HG02981 (cell line): ENCODE measurements at regions not wholly inside any gene's neighbourhood (a gene's known extent, or its start where the extent isn't known, plus 50 kb on each side); places are given as distances from the start of the nearest gene placed in this dataset.

Experiments used
- ATAC-seq: cut with Tn5 transposase; IDR thresholded peaks from one replicate; pipeline ENCODE4 v1.9.1; 2021; ENCODE audit warnings: mild to moderate bottlenecking, moderate library complexity; ENCODE audit not compliant: unreplicated experiment

- no peak for ATAC-seq
Observed at GRCh38 chr9:88786291-88787079, 204.8 kb upstream of the S1PR3 start.

DNA sequence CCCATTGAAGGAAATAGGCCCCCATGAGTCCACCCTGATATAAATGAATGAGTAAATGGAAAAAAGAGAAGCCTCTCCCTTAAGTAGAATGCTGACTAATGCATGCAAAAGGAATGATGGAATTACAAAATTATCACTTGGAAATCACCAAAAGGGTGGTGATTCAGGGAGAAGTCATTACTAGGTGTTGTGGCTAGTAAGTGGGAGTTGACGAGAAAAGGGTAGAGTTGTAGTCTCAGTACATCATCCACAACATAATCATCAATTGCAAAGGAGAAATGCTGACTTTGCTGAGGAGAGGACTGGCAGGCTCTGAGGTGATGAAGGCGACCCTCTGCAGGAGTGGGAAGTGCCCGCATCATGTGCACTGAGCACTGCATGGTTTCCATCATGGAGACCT lies 201.5 kb upstream of the S1PR3 start:
- ATAC-seq = no peak

DNA sequence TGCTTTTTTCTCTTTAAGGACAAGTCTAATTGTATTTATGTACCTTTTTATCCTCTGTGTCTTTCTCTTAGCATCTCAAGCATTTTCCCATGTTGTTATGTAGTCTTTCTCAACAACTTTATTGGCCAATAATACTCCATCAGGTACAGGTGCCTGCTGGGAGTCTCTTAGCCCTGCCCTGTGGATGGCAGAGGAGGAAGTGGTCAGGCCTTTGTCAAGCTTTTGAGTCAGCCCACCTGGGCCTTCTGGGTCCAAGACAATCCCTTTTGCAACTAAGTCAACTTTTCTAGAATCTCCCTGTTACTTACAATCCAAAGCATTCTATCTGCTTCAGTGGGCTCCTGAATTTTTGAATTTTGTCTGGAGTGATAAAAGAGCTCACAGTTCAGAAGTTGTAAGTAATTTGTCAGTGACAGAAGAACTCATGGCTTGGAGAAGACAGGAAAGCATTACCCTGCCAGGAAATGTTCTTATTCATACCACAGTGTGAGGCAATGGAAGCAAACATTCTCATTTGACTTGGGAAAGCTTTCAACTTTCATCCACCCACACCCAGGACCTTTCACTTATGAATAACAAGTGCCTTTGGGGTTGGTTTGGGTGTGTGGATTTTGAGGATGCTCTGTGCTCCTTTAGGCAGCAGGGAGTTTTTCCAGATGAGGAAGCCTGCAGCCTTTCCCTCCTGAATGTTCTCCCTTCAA lies 200.0 kb upstream of the S1PR3 start:
- ATAC-seq = no peak

DNA sequence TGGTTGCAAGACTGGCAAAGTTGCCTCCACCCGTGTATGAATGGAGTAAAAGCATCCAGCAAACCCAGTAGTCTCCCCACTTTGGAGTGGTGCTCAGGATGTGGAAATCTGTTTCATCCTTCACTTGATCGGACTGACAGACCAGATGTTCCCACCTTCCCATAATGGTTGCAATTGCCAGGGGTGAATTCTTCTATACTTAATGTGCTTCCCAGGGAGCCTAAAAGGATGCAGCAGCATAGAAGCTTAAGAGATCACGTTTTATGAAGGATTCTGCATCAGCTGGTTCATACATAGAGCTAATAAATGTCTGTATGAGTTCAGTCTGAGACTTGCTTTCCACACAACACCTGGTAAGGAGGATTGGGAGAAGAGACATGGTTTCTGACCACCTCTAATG lies 198.8 kb upstream of the S1PR3 start:
- no peak for ATAC-seq

DNA sequence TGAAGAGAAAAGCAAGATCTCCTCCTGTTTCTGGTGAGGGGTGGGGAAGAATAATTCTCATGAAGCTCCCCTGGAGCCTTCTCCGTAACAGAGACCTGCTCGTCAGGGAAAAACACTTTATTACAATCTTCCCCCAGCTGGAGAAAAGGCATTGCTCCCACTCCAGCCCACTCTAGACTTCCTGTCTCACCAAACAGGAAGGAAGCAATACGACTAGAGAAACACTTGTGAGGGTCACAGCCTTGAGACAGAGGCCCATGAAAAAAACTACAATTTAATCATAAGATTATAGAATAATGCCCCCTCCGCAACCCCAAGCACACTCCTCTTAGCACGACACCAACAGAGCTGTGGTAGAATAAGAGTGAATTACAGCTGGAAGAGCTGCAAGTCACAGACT lies 197.2 kb upstream of the S1PR3 start:
- no peak for ATAC-seq

- no peak for ATAC-seq
Observed at GRCh38 chr9:88796947-88797346, 194.3 kb upstream of the S1PR3 start.

GRCh38 chr9:88798476-88798875 lies 192.8 kb upstream of the S1PR3 start:
- no peak for ATAC-seq

- no peak for ATAC-seq
Observed at GRCh38 chr9:88799541-88800328, 191.5 kb upstream of the S1PR3 start.

GRCh38 chr9:88800329-88800682 lies 191.0 kb upstream of the S1PR3 start:
- ATAC-seq = no peak

DNA sequence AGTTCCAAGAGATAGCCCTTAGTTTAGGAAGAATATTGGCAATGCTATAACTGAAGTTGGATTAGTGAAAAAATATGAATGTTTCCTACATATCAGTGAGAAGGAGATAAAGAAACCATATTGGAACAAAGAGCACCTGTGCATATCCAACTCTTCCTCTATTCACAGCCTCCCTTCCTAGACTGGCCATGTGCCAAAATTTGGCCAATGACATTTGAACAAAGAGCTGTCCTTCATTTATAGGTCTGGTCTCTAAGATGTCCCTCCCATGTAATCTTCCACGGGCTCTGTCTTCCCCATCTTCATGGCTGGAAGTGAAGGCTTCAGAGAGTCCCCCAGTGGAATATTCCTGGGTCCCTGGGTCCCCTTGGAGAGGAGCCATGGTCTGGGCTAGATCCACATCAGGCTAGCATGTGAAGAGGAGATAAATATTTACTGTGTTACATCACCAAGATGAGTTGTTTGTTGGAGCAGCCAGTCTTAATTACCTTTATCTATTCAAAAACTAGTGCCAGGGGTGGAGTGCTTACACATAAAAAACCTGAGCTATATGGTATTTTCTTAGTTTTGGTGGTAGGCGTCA lies 190.0 kb upstream of the S1PR3 start:
- no peak for ATAC-seq

GRCh38 chr9:88802533-88802932 lies 188.7 kb upstream of the S1PR3 start:
- ATAC-seq = no peak

DNA sequence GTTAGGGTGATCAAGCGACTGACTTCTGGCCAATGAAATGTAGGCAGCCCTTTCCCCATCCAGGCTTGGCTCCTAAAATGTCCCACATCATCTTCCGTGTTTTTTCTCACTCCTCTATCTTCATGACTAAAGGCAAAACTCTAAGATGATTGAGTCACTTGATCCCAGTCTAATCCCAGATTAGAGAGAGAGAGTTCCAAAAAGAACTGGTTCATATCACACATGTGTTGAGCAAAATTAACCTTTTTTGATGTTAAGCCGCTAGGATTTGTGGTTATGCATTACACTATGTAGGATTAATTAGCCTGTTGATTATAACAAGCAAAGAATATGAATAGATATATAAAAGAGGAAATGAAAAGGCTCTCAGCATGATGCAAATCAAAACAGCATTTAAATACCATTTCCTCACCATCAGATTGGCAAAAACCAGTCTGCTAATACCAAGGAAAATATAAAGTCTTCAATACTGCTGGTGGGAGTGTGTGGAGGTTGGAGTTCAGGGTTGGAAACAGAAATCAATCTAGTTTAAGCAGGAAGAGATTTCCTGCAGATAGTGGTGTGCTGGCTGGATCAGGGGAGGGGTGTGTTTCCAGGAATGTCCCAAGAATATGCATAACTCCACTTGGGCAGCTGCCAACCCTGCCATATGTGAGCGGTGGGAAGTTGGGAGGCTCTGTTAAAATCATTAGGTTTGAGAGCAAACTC lies 187.6 kb upstream of the S1PR3 start:
- no peak for ATAC-seq

GRCh38 chr9:88804254-88804596 lies 187.0 kb upstream of the S1PR3 start:
- ATAC-seq = no peak

GRCh38 chr9:88805217-88805943 lies 185.9 kb upstream of the S1PR3 start:
- ATAC-seq = no peak

GRCh38 chr9:88807426-88807825 lies 183.8 kb upstream of the S1PR3 start:
- ATAC-seq = no peak

- no peak for ATAC-seq
Observed at GRCh38 chr9:88808019-88808656, 183.1 kb upstream of the S1PR3 start.

DNA sequence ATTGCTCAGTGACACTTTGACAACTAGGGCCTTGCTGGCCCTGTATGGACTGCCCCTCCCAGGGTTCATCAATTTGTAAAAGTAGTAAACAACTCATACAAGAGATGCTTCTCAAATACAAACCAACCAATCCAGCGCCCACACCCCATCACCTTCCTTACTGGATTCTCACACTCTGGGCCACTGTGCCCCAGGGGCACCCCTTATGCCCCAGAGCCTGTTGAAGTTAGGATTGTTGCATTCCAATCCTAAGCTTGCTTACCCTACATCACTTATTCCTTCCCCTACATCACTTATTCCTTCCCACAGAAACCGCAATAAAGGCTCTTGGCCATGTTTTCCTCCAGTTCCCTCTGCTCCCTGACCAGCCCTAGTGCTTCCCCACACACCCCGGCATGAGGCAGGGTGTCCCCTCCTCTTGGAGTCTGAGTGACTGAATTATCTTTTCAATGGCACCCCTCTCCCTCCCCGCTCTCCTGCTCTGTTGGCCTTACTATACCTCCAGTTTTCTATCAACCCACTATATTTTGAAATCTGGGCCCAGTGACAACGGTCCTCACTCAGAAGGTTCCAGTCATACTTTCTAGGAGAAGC lies 182.4 kb upstream of the S1PR3 start:
- no peak for ATAC-seq

DNA sequence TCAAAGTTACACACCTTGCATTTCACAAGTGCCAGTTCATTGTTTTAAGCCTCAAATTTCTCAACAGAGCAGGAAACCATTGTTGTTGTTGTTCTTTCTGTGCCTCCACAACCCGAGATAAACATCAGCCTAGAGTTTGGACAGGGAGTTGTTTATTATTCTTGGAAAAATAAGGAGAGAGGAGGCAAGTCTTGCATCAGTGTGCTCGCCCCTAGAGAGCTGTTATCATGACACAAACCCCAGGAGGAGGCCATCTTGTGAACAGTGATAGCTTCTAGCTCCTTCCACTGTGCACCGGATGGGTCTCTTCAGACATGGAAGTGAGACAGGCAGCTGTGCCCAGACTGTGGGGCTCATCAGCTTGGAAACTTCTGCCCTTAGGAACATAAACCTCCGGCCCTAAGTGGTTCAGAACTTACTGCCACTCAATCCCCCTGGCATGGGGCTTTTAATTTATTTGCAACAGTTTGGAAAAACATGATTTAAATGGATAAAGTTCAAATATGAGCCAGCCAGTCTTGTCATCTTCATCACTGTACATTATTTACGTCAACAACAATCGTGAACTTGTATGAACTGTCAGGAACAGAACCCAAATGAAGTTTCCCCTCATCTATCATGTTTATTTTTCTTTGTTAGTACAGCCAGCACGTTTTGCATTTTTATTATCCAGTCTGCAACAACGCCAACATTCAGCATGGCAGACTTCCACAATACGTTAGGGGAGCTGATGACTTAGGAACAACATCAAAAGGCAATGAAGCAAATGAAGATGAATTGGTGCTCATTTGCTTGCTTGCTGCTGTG lies 181.7 kb upstream of the S1PR3 start:
- ATAC-seq = no peak

- no peak for ATAC-seq
Observed at GRCh38 chr9:88810826-88811225, 180.4 kb upstream of the S1PR3 start.
